ENCODE measurements at regions not wholly inside any gene's neighbourhood (a gene's known extent, or its start where the extent isn't known, plus 50 kb on each side); places are given as distances from the start of the nearest gene placed in this dataset.

DNA sequence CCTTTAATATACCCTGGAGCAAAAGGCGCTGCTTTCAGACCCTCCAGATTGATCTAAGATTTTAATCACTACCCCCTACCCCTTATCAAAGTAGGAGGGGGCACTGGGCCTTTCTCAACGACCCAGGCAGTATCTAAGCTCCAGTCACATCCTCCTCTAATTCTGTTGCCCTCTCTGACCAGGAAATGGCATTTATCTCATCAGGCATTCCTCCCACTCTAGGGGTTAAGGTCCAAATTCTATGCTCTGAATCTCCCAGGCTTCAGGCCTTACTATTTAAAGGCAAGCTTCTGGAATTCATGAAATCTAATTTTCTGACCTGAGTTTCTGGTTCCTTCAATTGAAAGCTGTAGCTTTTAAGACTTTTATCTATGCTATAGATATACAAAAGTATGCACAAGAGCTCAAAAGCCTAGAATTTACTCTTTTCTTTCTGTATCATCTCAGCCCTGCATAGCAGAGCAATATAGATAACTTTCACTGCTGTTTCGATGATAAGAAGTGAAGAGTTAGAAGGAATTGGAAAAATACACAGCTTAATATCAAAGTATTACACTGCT is 622.9 kb downstream of the RPS29 start:
- TF ChIP-seq, protein P1, sequence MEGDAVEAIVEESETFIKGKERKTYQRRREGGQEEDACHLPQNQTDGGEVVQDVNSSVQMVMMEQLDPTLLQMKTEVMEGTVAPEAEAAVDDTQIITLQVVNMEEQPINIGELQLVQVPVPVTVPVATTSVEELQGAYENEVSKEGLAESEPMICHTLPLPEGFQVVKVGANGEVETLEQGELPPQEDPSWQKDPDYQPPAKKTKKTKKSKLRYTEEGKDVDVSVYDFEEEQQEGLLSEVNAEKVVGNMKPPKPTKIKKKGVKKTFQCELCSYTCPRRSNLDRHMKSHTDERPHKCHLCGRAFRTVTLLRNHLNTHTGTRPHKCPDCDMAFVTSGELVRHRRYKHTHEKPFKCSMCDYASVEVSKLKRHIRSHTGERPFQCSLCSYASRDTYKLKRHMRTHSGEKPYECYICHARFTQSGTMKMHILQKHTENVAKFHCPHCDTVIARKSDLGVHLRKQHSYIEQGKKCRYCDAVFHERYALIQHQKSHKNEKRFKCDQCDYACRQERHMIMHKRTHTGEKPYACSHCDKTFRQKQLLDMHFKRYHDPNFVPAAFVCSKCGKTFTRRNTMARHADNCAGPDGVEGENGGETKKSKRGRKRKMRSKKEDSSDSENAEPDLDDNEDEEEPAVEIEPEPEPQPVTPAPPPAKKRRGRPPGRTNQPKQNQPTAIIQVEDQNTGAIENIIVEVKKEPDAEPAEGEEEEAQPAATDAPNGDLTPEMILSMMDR (IDR thresholded peaks at IDR 0.05; ENCODE audit: low read depth, low read length) = no peak
- TF ChIP-seq POLR2A (IDR thresholded peaks at IDR 0.05; ENCODE audit: extremely low read depth, insufficient read length) = no peak
- no peak for TF ChIP-seq MAX (IDR thresholded peaks at IDR 0.05; ENCODE audit: low read depth, low read length)
